NT2/D1 (cell line): ENCODE measurements at regions not wholly inside any gene's neighbourhood (a gene's known extent, or its start where the extent isn't known, plus 50 kb on each side); places are given as distances from the start of the nearest gene placed in this dataset.

Source experiments
- SUZ12 ChIP-seq: IDR thresholded peaks from 2 replicates; pipeline ENCODE4 v1.6.1; 2011; ENCODE audit not compliant: insufficient read length, insufficient read depth; ENCODE audit errors: extremely low read depth
- YY1 ChIP-seq: IDR thresholded peaks from 2 replicates; pipeline ENCODE4 v1.6.1; 2011; ENCODE audit not compliant: insufficient read length, insufficient read depth
- ZNF274 ChIP-seq: IDR thresholded peaks from 2 replicates; pipeline ENCODE4 v1.6.1; 2011; ENCODE audit warnings: mild to moderate bottlenecking, low read depth, low read length

DNA sequence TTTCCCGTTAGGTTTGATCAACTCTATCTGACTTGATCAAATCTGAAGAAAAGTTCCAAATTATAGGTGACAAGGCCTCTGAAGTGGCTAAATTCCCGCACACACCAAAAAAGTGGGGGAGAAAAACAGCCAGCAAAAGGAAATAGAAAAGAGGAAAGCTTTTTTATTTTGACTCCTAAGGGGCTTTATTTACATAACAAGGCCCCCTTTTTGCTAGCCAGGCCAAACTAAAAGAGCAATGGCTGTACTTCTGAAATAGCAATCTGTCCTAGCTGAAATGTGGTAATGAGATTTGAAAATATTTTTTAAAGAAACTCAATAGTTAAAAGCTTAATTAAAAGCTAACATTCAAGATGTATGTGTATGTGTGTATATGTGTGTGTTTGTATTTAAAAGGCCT, 311.5 kb upstream of the POGK start:
- TF ChIP-seq SUZ12 (no peak), YY1 (no peak), ZNF274 (no peak)
